ENCODE measurements at regions not wholly inside any gene's neighbourhood (a gene's known extent, or its start where the extent isn't known, plus 50 kb on each side); places are given as distances from the start of the nearest gene placed in this dataset.

- DNase-seq, result no peak
Observed at GRCh38 chr2:193778293-193778692, 1583.6 kb upstream of the TMEFF2 start.

- no peak for DNase-seq
Observed at GRCh38 chr2:193776988-193777387, 1582.3 kb upstream of the TMEFF2 start.

- no peak for DNase-seq
Observed at GRCh38 chr2:193774166-193774565, 1579.4 kb upstream of the TMEFF2 start.

- DNase-seq, result no peak
Observed at GRCh38 chr2:193751299-193751698, 1556.6 kb upstream of the TMEFF2 start.

- DNase-seq, result no peak
Observed at GRCh38 chr2:193749485-193749884, 1554.8 kb upstream of the TMEFF2 start.

GRCh38 chr2:193743089-193743488 lies 1548.4 kb upstream of the TMEFF2 start:
- DNase-seq, result no peak

- no peak for DNase-seq
Observed at GRCh38 chr2:193738892-193739291, 1544.2 kb upstream of the TMEFF2 start.

- DNase-seq, result no peak
Observed at GRCh38 chr2:193712912-193713311, 1518.2 kb upstream of the TMEFF2 start.

- DNase-seq, result no peak
Observed at GRCh38 chr2:193703411-193703810, 1508.7 kb upstream of the TMEFF2 start.

- DNase-seq, result no peak
Observed at GRCh38 chr2:193701484-193701883, 1506.8 kb upstream of the TMEFF2 start.

GRCh38 chr2:193695367-193695766 lies 1500.6 kb upstream of the TMEFF2 start:
- DNase-seq, result no peak

- no peak for DNase-seq
Observed at GRCh38 chr2:193693758-193694157, 1499.0 kb upstream of the TMEFF2 start.

- no peak for DNase-seq
Observed at GRCh38 chr2:193690572-193690971, 1495.8 kb upstream of the TMEFF2 start.

GRCh38 chr2:193687195-193687594 lies 1492.5 kb upstream of the TMEFF2 start:
- no peak for DNase-seq

- no peak for DNase-seq
Observed at GRCh38 chr2:193679847-193680246, 1485.1 kb upstream of the TMEFF2 start.

- DNase-seq, result no peak
Observed at GRCh38 chr2:193670478-193670877, 1475.7 kb upstream of the TMEFF2 start.

GRCh38 chr2:193668557-193669323 lies 1474.0 kb upstream of the TMEFF2 start:
- no peak for DNase-seq

- DNase-seq, result no peak
Observed at GRCh38 chr2:193627927-193628272, 1433.2 kb upstream of the TMEFF2 start.

GRCh38 chr2:193627187-193627926 lies 1432.6 kb upstream of the TMEFF2 start:
- no peak for DNase-seq

GRCh38 chr2:193608451-193608850 lies 1413.7 kb upstream of the TMEFF2 start:
- DNase-seq, result no peak

- no peak for DNase-seq
Observed at GRCh38 chr2:193590831-193591230, 1396.1 kb upstream of the TMEFF2 start.

- peak; percentile 6 for DNase-seq
Observed at GRCh38 chr2:193584522-193584938, 1389.8 kb upstream of the TMEFF2 start.

GRCh38 chr2:193583638-193584400 lies 1389.1 kb upstream of the TMEFF2 start:
- DNase-seq, result no peak

GRCh38 chr2:193581807-193582206 lies 1387.1 kb upstream of the TMEFF2 start:
- DNase-seq, result no peak

All from 8988T (cell line).